NCI-H1694 treated with DMSO at 0.1 percent for 48 hours (cell line): ENCODE measurements at regions not wholly inside any gene's neighbourhood (a gene's known extent, or its start where the extent isn't known, plus 50 kb on each side); places are given as distances from the start of the nearest gene placed in this dataset.

ENCODE experiments used
- DNase-seq: peaks from one replicate; lab custom pipeline; 2025; lab: John Stamatoyannopoulos, UW

- DNase-seq: no peak
Measured at GRCh38 chr2:238635647-238636051, 208.9 kb downstream of the ASB1 start.

GRCh38 chr2:238636269-238637073 lies 209.7 kb downstream of the ASB1 start:
- no peak for DNase-seq

DNA sequence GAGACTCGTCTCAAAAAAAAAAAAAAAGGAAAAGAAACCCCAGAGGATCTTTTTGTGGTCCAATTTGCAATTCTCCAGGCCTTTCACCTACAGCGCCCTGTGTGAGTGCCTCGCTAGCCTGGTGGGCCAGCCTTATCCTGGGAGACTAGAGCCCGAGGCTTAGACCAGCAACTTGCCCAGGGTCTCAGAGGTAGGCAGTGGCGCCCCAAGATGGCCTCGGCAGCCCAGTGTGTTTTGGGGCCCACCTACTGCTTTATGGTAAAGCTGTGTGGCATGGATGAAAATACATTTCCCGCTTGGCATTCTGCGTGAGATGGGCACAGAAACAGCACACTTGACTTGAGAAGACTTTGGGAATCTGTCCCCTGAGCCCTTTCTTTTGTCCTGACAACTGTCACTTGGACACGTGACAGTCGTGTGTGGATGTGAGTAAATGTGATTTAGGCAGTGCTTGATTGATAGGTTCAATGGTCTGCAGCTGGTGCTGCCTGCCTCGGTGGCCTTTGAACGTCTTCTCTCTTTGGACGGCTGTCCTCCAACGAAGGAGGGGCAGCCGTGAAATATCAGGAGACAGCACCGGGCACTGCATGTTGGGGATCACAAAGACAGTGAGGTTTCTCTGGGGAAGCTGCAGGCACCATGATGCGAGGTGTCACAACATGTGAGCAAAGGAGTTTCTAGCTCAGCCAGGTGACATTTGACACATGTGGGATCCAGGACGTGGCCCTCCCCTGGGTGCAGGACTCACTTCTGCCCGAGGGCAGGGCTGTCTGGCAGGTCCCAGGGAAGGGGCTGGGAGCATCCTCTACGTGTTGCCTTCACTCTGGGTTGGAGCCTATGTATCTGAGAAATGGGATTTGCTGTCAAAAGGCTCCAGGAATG lies 209.5 kb upstream of the TWIST2 start:
- no peak for DNase-seq

DNA sequence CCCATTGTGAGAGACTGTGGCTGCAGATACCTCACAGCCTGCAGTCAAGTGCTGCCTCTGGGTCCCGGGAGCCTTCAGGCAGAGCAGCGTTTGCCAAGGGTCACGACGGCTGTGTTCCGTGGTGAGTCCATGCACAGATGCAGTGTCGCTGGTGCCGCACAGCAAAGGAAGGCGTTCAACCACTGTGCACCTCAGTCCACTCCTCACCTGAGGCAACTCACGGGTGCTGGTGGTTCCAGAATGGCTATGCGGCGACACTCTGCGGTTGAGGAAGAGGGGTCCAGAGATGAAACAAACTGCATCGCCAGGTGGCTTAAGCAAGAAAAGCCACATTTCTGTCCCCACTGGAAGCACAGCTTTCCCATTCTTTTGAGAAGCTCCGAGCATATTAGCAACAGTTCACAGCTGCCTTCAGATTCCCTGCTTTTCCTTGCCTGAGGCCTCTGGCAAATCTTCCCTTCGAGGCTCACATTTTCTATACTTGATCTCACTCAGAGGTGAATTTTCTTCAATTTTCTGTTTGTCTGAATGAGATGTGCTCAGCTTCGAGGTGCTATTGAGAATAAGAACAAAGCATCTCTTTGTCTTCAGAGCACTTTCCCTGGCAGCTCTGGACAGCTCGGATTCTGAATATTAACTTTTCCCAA lies 208.8 kb upstream of the TWIST2 start:
- DNase-seq: no peak

DNA sequence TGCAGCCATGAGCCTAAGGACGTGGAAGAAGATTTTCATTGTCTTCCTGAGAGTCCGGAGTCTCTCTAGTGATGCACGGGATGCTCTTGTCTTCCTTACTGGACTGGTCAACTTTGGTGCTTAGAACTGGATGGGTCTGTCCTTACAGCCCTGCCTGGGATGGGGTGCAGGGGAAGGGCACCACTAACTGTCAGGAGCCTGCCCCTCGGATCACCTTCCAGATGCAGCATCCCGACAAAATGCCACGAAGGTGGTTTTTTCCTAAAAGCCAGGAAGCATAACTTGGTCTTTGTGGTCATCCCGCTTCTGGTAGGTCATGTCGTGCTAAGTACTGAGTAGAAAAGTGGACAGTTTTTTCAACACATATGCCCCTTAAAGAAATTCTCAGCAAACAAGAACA lies 207.4 kb upstream of the TWIST2 start:
- DNase-seq: no peak

DNA sequence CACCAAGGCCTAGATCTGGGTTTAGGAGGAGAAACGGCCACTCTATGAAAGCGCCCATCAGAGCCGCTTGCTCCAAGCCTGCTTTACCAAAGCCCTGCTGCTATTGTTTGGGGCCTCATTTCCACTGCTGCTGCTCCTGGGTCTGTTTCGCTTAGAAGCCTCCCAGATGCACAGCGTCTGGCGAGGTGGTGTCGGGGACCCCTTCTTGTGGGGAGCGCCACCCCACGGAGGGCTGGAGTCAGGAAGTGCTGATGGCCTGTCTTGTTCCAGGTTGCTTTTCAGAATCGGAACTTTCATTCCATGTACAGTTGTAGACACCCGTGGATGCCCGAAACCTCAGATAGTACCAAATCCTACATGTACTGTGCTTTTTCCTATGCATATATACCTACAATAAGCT lies 204.9 kb upstream of the TWIST2 start:
- DNase-seq: no peak

- DNase-seq: no peak
Measured at GRCh38 chr2:238643400-238643907, 204.4 kb upstream of the TWIST2 start.

GRCh38 chr2:238644095-238645081 lies 203.5 kb upstream of the TWIST2 start:
- DNase-seq: no peak

GRCh38 chr2:238645095-238645494 lies 202.8 kb upstream of the TWIST2 start:
- DNase-seq: no peak

DNA sequence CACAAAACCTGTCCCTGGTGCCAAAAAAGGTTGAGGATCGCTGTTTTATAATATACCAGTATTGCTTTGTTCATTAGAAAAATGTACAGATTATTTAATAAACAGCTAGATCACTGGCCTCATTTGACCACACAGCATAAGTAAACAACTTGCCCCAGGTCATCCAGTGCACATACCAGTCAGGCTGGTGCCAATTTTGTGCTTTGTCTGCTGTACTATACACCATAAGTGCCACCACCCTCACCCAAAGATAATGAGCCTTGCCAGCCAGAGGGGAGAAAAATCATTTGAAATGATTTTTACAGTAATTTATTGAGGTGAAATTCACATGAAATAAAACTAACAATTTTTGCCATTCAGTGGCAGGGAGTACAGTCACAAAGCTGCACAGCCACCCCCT lies 202.2 kb upstream of the TWIST2 start:
- no peak for DNase-seq

DNA sequence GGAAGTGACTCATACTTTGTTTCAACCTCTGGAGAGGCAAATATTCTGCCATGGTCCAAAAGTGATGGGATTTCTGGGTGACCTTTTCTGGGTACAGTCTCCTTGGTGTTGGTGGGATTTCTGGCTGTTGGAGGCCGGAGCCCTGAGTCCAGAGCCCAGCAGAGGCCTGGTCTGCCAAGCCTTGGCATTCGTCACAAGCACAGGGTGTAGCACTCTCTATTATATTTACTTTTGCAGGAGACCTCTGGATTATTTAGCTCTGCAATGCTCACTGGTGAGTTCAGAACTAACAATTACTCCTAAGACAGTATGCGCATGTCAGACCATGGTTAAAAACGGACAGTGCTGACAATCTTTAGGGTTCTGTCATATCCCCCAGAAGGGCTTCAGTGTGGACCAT lies 201.6 kb upstream of the TWIST2 start:
- no peak for DNase-seq

- no peak for DNase-seq
Measured at GRCh38 chr2:238646803-238647202, 201.1 kb upstream of the TWIST2 start.

DNA sequence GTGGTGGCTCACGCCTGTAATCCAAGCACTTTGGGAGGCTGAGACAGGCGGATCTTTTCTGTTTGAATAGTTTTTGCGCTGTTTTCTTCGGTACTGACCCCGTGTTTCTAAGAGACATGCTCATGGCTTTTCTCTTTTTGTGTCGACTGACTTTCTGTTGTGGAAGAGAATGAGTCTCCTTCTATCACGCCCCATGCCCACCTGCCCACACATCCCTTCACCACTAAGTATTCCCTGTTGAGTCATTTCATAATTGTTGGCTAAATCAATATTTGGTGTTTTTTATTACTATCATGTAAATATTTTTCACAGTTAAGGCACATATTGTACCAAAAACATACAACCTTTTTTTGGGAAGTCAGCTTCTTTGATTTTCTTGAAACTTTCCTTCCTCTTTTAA lies 198.8 kb upstream of the TWIST2 start:
- DNase-seq: no peak

DNA sequence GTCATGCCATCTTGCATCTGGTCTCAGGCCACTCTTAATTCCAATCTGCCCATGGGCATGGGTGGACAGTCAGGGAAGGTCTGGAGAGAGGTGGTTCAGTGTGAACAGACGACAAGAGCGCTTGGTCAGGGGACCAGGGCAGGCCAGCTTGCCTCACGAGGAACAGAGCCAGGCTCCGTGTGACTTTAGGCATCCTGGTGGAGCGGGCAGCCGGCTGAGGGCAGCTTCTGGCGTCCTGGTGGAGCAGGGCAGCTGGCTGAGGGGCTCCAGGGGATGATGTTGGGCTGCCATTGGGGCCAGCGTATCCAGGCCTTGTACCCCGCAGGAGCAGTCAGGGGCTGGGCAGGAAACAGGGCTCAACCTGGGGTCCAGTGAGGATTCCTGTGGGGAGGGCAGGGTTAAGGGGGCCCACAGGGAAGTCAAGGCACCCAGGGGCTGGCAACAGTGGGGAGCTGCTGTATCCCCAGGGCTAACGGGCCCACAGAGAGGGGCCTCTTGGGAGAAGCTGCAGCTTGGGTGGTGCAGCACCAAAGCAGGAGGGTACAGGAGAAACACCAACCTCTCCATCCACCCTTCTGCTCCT lies 197.9 kb upstream of the TWIST2 start:
- DNase-seq: no peak

- no peak for DNase-seq
Measured at GRCh38 chr2:238650536-238650935, 197.3 kb upstream of the TWIST2 start.

GRCh38 chr2:238651306-238652052 lies 196.4 kb upstream of the TWIST2 start:
- DNase-seq: no peak

GRCh38 chr2:238652053-238652770 lies 195.7 kb upstream of the TWIST2 start:
- no peak for DNase-seq

- no peak for DNase-seq
Measured at GRCh38 chr2:238652771-238653157, 195.1 kb upstream of the TWIST2 start.

- DNase-seq: no peak
Measured at GRCh38 chr2:238653431-238654109, 194.3 kb upstream of the TWIST2 start.
